PC-3 (cell line): ENCODE measurements at regions not wholly inside any gene's neighbourhood (a gene's known extent, or its start where the extent isn't known, plus 50 kb on each side); places are given as distances from the start of the nearest gene placed in this dataset.

ENCODE experiments used
- ATAC-seq: fragments of 200-7000 bp; cut with Tn5 transposase; 2 replicates; pipeline ENCODE4 v1.9.1; 2020; ENCODE audit warnings: mild to moderate bottlenecking, moderate library complexity
- BruUV-seq: library from RNA; stranded (reverse); fragments of 400-500 nt; replicated peaks from 2 replicates; lab custom pipeline; 2021; lab: Mats Ljungman, UMichigan
- CTCF ChIA-PET: fragments of 300-600 bp; sonication (Branson Sonifier 250); formaldehyde crosslinking; loops from one replicate; lab custom pipeline; 2022; ENCODE audit warnings: antibody characterized with exemption; lab: Charles Lee
- POLR2A ChIA-PET: fragments of 300-600 bp; sonication (Branson Sonifier 250); formaldehyde crosslinking; loops from one replicate; lab custom pipeline; 2022; ENCODE audit warnings: antibody characterized with exemption; ENCODE audit not compliant: unreplicated experiment; lab: Charles Lee
- DNase-seq: peaks from one replicate; pipeline ENCODE4 v3.0.0-alpha.2; 2015
- H2AFZ ChIP-seq: fragments of 300-600 bp; sonication (generic); 2 replicates; pipeline ENCODE4 v1.6.0; 2016; ENCODE audit warnings: antibody characterized with exemption, low read length
- H3F3A ChIP-seq: fragments of 300-600 bp; sonication (generic); one replicate; pipeline ENCODE4 v1.6.0; 2017; ENCODE audit warnings: antibody characterized with exemption, low read length, control low read depth, mild to moderate bottlenecking; ENCODE audit not compliant: unreplicated experiment
- H3K27ac ChIP-seq: fragments of 300-600 bp; sonication (generic); 2 replicates; pipeline ENCODE4 v1.5.1; 2016; ENCODE audit warnings: mild to moderate bottlenecking, low read length
- H3K27me3 ChIP-seq: fragments of 300-600 bp; sonication (generic); 2 replicates; pipeline ENCODE4 v1.6.1; 2016; ENCODE audit warnings: low read length, mixed read lengths
- H3K36me3 ChIP-seq: fragments of 300-600 bp; sonication (generic); 2 replicates; pipeline ENCODE4 v1.6.1; 2016; ENCODE audit warnings: low read depth, mixed run types, low read length, mixed read lengths
- H3K4me1 ChIP-seq: fragments of 300-600 bp; sonication (generic); 2 replicates; pipeline ENCODE4 v1.5.1; 2016; ENCODE audit warnings: low read length; ENCODE audit not compliant: insufficient read depth
- H3K4me2 ChIP-seq: fragments of 300-600 bp; sonication (generic); 2 replicates; pipeline ENCODE4 v1.6.0; 2016; ENCODE audit warnings: low read length
- H3K4me3 ChIP-seq: fragments of 300-600 bp; sonication (generic); 2 replicates; pipeline ENCODE4 v1.5.1; 2016; ENCODE audit warnings: mild to moderate bottlenecking, low read length, mixed read lengths
- H3K79me2 ChIP-seq: fragments of 300-600 bp; sonication (generic); 2 replicates; pipeline ENCODE4 v1.6.1; 2017; ENCODE audit warnings: low read length, mixed read lengths
- H3K9ac ChIP-seq: fragments of 300-600 bp; sonication (generic); 2 replicates; pipeline ENCODE4 v1.6.0; 2016; ENCODE audit warnings: mild to moderate bottlenecking, low read length
- H3K9me2 ChIP-seq: fragments of 300-600 bp; sonication (generic); replicated peaks from 2 replicates; pipeline ENCODE4 v1.6.1; 2016; ENCODE audit warnings: mixed run types, low read length, mixed read lengths
- H3K9me3 ChIP-seq: fragments of 300-600 bp; sonication (generic); 2 replicates; pipeline ENCODE4 v1.6.1; 2016; ENCODE audit warnings: low read length, mixed read lengths
- H4K20me1 ChIP-seq: fragments of 300-600 bp; sonication (generic); 2 replicates; pipeline ENCODE4 v1.6.1; 2016; ENCODE audit warnings: low read length, mixed read lengths
- EZH2 ChIP-seq: fragments of 300-600 bp; sonication (generic); IDR thresholded peaks from one replicate; pipeline ENCODE4 v1.6.1; 2017; ENCODE audit warnings: antibody characterized with exemption, mild to moderate bottlenecking, low read length; ENCODE audit not compliant: unreplicated experiment
- EZH2phosphoT487 ChIP-seq: fragments of 300-600 bp; sonication (generic); IDR thresholded peaks from 2 replicates; pipeline ENCODE4 v1.6.1; 2018; ENCODE audit warnings: mild to moderate bottlenecking, antibody characterized with exemption, low read length, borderline replicate concordance
- intact Hi-C: fragments of 100-400 bp; cut with micrococcal nuclease; formaldehyde crosslinking; loops from 2 replicates; pipeline ENCODE4 v1.9.0; 2023
- TF ChIP-seq, protein P1 (sequence below): fragments of 300-600 bp; sonication (generic); conservative IDR thresholded peaks from 2 replicates; pipeline ENCODE4 v1.5.1; 2017; ENCODE audit warnings: antibody characterized with exemption, low read depth, mild to moderate bottlenecking, low read length

DNA sequence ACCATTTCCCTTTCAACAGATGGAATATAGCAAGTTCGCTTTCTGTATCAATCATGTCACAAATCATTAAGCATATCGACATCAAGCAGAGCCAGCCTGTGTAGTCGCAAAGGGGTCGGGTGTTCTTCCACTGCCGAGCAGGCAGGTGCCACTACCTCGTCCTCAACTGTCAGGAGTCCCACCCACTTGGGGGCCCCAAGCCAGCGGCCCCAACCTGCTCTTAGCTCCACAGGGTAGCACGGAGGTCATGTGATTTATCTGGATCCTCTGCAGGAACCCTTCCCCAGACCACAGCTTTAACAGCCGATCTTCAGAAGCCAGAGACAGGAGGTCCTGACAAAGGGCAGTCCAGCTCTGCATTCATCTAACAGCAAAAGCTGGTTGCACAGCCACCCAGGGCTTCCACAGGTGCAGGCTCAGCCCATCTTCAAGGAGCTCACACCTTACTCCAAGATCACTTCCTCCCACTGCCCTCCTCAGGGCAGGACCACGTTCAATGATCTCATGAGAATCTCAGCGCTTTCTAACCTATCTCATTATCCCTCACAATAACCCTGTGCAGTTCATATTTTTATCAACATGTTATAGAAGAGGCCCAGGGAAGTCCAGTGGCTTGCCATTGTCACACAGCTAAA, 110.2 kb downstream of the TRIM29 start:
- H2AFZ ChIP-seq = no peak overlapping the region
- no peaks in the 10 kb centered on the region for H3K9me3 ChIP-seq
- no peak for TF ChIP-seq EZH2phosphoT487
- TF ChIP-seq, protein P1, sequence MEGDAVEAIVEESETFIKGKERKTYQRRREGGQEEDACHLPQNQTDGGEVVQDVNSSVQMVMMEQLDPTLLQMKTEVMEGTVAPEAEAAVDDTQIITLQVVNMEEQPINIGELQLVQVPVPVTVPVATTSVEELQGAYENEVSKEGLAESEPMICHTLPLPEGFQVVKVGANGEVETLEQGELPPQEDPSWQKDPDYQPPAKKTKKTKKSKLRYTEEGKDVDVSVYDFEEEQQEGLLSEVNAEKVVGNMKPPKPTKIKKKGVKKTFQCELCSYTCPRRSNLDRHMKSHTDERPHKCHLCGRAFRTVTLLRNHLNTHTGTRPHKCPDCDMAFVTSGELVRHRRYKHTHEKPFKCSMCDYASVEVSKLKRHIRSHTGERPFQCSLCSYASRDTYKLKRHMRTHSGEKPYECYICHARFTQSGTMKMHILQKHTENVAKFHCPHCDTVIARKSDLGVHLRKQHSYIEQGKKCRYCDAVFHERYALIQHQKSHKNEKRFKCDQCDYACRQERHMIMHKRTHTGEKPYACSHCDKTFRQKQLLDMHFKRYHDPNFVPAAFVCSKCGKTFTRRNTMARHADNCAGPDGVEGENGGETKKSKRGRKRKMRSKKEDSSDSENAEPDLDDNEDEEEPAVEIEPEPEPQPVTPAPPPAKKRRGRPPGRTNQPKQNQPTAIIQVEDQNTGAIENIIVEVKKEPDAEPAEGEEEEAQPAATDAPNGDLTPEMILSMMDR = no peak
- TF ChIP-seq EZH2 = no peak
- H3K27me3 ChIP-seq = peaks cover 81% of the 10 kb centered on the region
- H4K20me1 ChIP-seq = no peaks in the 10 kb centered on the region
- no peaks in the 10 kb centered on the region for H3K36me3 ChIP-seq
- no peaks in the 10 kb centered on the region for H3K4me1 ChIP-seq
- H3K79me2 ChIP-seq = no peaks in the 10 kb centered on the region
- DNase-seq (no peak), ATAC-seq (no peak)
- no peak overlapping the region for H3K9ac ChIP-seq
- no peaks in the 10 kb centered on the region for H3K9me2 ChIP-seq
- ChIA-PET POLR2A (no interaction called here), CTCF (no interaction called here)
- no peak overlapping the region for H3K4me3 ChIP-seq
- BruUV-seq = no TSS peak
- intact Hi-C loops = no loop called here
- H3K4me2 ChIP-seq = no peak overlapping the region
- no peak overlapping the region for H3K27ac ChIP-seq
- no peaks in the 10 kb centered on the region for H3F3A ChIP-seq

DNA sequence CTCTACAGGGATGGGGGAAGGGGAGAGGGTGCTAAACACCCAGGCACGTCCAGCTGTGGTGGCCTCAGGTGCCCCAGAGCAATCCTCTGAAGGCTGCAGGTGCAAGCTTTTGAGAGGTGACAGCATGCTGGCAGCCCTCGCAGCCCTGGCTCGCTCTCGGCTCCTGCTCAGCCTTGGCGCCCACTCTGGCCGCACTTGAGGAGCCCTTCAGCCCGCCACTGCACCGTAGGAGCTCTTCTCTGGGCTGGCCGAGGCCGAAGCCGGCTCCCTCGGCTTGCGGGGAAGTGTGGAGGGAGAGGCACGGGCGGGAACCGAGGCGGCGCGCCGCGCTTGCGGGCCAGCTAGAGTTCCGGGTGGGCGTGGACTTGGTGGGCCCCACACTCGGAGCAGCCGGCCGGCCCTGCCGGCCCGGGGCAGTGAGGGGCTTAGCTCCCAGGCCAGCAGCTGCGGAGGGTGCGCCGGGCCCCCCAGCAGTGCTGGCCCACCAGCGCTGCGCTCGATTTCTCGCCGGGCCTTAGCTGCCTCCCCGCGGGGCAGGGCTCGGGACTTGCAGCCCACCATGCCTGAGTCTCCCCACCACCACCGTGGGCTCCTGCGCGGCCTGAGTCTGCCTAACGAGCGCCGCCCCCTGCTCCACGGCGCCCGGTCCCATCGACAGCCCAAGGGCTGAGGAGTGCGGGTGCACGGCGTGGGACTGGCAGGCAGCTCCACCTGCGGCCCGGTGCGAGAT, 112.1 kb downstream of the TRIM29 start:
- DNase-seq (no peak), ATAC-seq (no peak)
- Histone ChIP-seq H3K27me3 (peaks cover 72% of the 10 kb centered on the region), H3K9me2 (no peaks in the 10 kb centered on the region), H3K4me2 (no peak overlapping the region), H3K27ac (no peak overlapping the region), H3K9me3 (no peaks in the 10 kb centered on the region), H3F3A (no peaks in the 10 kb centered on the region), H3K79me2 (no peaks in the 10 kb centered on the region), H3K4me3 (no peak overlapping the region), H4K20me1 (no peaks in the 10 kb centered on the region), H2AFZ (no peak overlapping the region), H3K9ac (no peak overlapping the region), H3K4me1 (no peaks in the 10 kb centered on the region), H3K36me3 (no peaks in the 10 kb centered on the region)
- TF ChIP-seq EZH2 (no peak), EZH2phosphoT487 (no peak)
- TF ChIP-seq, protein P1 = no peak
- ChIA-PET CTCF (interaction anchor here (0.6 kb wide), 1 partner anchor 18 kb away, joined by 3 read pairs; no protein-coding TSS in a partner anchor), POLR2A (no interaction called here)
- intact Hi-C loops = no loop called here
- BruUV-seq = no TSS peak

DNA sequence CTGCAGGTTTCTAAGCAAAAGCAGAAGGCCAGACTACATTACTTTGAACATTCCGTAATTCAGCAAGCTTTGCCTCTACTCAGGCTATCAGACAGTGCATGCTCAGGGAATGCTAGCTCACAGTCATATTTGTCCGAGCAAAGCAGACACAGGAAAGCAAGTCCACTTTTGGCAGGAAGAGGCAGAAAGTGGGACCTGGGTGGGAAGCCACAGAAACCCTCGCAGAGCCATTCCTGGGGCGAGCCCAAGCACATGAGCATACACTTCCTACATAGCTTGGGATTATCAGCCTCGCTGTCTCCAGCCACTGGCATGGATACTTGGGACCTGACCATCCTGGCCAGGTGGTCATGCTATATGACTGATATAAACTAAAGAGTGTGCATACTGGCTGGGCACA, 113.3 kb downstream of the TRIM29 start:
- H4K20me1 ChIP-seq = no peaks in the 10 kb centered on the region
- TF ChIP-seq, protein P1 = no peak
- TF ChIP-seq EZH2phosphoT487 (no peak), EZH2 (no peak)
- CTCF ChIA-PET = no interaction called here
- intact Hi-C loops = no loop called here
- DNase-seq = no peak
- no peaks in the 10 kb centered on the region for H3K36me3 ChIP-seq
- POLR2A ChIA-PET = no interaction called here
- BruUV-seq = no TSS peak
- no peaks in the 10 kb centered on the region for H3K9me2 ChIP-seq
- H3K27ac ChIP-seq = no peak overlapping the region
- no peak overlapping the region for H3K9ac ChIP-seq
- H3K79me2 ChIP-seq = no peaks in the 10 kb centered on the region
- H3K4me1 ChIP-seq = no peaks in the 10 kb centered on the region
- H3K4me2 ChIP-seq = no peak overlapping the region
- ATAC-seq = no peak
- H3K9me3 ChIP-seq = no peaks in the 10 kb centered on the region
- no peak overlapping the region for H3K4me3 ChIP-seq
- no peaks in the 10 kb centered on the region for H3F3A ChIP-seq
- H2AFZ ChIP-seq = no peak overlapping the region
- H3K27me3 ChIP-seq = peaks cover 64% of the 10 kb centered on the region
